SK-N-SH treated with all-trans-retinoic acid at 6 μM for 48 hours (cell line): ENCODE measurements at regions not wholly inside any gene's neighbourhood (a gene's known extent, or its start where the extent isn't known, plus 50 kb on each side); places are given as distances from the start of the nearest gene placed in this dataset.

ENCODE experiments used
- ATAC-seq: fragments of 200-7000 bp; cut with Tn5 transposase; 3 replicates; pipeline ENCODE4 v1.9.1; 2020; ENCODE audit warnings: mild to moderate bottlenecking, moderate library complexity
- ARNTL ChIP-seq: fragments of 450-650 bp; formaldehyde crosslinking; IDR thresholded peaks from 2 replicates; pipeline ENCODE4 v1.5.0; 2020; ENCODE audit warnings: low read depth, mild to moderate bottlenecking, moderate library complexity, borderline replicate concordance
- BACH2 ChIP-seq: fragments of 250-450 bp; sonication (Bioruptor Pico); IDR thresholded peaks from 2 replicates; pipeline ENCODE4 v1.9.0; 2021; ENCODE audit warnings: mild to moderate bottlenecking, borderline replicate concordance
- CREB5 ChIP-seq: fragments of 250-450 bp; sonication (Bioruptor Pico); IDR thresholded peaks from 2 replicates; pipeline ENCODE4 v1.5.1; 2020; ENCODE audit warnings: low read depth, mild to moderate bottlenecking, moderate library complexity
- CSDC2 ChIP-seq: fragments of 250-450 bp; sonication (Bioruptor Pico); IDR thresholded peaks from 2 replicates; pipeline ENCODE4 v1.5.0; 2020; ENCODE audit warnings: mild to moderate bottlenecking, moderate library complexity
- CSRNP3 ChIP-seq: fragments of 250-450 bp; sonication (Bioruptor Pico); IDR thresholded peaks from 2 replicates; pipeline ENCODE4 v1.5.1; 2021; ENCODE audit warnings: mild to moderate bottlenecking, moderate library complexity
- ESRRG ChIP-seq: fragments of 250-450 bp; sonication (Bioruptor Pico); IDR thresholded peaks from 2 replicates; pipeline ENCODE4 v1.6.1; 2021; ENCODE audit warnings: mild to moderate bottlenecking
- GLIS3 ChIP-seq: fragments of 250-450 bp; sonication (Bioruptor Pico); IDR thresholded peaks from 2 replicates; pipeline ENCODE4 v1.5.0; 2020; ENCODE audit warnings: mild to moderate bottlenecking, moderate library complexity
- ISL1 ChIP-seq: fragments of 250-450 bp; sonication (Bioruptor Pico); IDR thresholded peaks from 2 replicates; pipeline ENCODE4 v2.1.2; 2022; ENCODE audit warnings: mild to moderate bottlenecking, moderate library complexity
- OSR1 ChIP-seq: fragments of 250-450 bp; sonication (Bioruptor Pico); IDR thresholded peaks from 2 replicates; pipeline ENCODE4 v1.8.0; 2022; ENCODE audit warnings: moderate library complexity, mild to moderate bottlenecking, inconsistent platforms
- PATZ1 ChIP-seq: fragments of 250-450 bp; sonication (Bioruptor Pico); IDR thresholded peaks from 2 replicates; pipeline ENCODE4 v1.8.0; 2020; ENCODE audit warnings: mild to moderate bottlenecking, moderate library complexity, borderline replicate concordance
- POU6F1 ChIP-seq: fragments of 250-450 bp; sonication (Bioruptor Pico); IDR thresholded peaks from 2 replicates; pipeline ENCODE4 v1.8.0; 2021; ENCODE audit warnings: low read depth, mild to moderate bottlenecking, moderate library complexity, borderline replicate concordance
- PPARA ChIP-seq: fragments of 250-450 bp; sonication (Bioruptor Pico); IDR thresholded peaks from 2 replicates; pipeline ENCODE4 v1.5.0; 2020; ENCODE audit warnings: mild to moderate bottlenecking, borderline replicate concordance
- RARB ChIP-seq: fragments of 250-450 bp; sonication (Bioruptor Pico); IDR thresholded peaks from 2 replicates; pipeline ENCODE4 v1.8.0; 2021; ENCODE audit warnings: mild to moderate bottlenecking, moderate library complexity
- SNAI2 ChIP-seq: fragments of 250-450 bp; sonication (Bioruptor Pico); IDR thresholded peaks from 2 replicates; pipeline ENCODE4 v1.5.0; 2020; ENCODE audit warnings: mild to moderate bottlenecking, moderate library complexity
- TCF4 ChIP-seq: fragments of 250-450 bp; sonication (Bioruptor Pico); IDR thresholded peaks from 2 replicates; pipeline ENCODE4 v1.8.0; 2021; ENCODE audit warnings: mild to moderate bottlenecking, moderate library complexity, borderline replicate concordance
- TOX ChIP-seq: fragments of 250-450 bp; sonication (Bioruptor Pico); IDR thresholded peaks from 2 replicates; pipeline ENCODE4 v1.8.0; 2021; ENCODE audit warnings: mild to moderate bottlenecking, moderate library complexity, borderline replicate concordance
- TSHZ2 ChIP-seq: fragments of 250-450 bp; sonication (Bioruptor Pico); IDR thresholded peaks from 2 replicates; pipeline ENCODE4 v1.5.0; 2020; ENCODE audit warnings: mild to moderate bottlenecking, moderate library complexity
- ZC3H10 ChIP-seq: fragments of 250-450 bp; sonication (Bioruptor Pico); IDR thresholded peaks from 2 replicates; pipeline ENCODE4 v1.5.1; 2021; ENCODE audit warnings: mild to moderate bottlenecking, moderate library complexity
- ZFP3 ChIP-seq: fragments of 250-450 bp; sonication (Bioruptor Pico); IDR thresholded peaks from 2 replicates; pipeline ENCODE4 v1.5.0; 2020; ENCODE audit warnings: mild to moderate bottlenecking, moderate library complexity
- ZFP30 ChIP-seq: fragments of 450-650 bp; formaldehyde crosslinking; IDR thresholded peaks from 2 replicates; pipeline ENCODE4 v1.5.0; 2022; ENCODE audit warnings: mild to moderate bottlenecking, moderate library complexity
- ZNF565 ChIP-seq: fragments of 450-650 bp; formaldehyde crosslinking; conservative IDR thresholded peaks from 2 replicates; pipeline ENCODE4 v1.5.0; 2020; ENCODE audit warnings: low read depth, mild to moderate bottlenecking, moderate library complexity
- ZNF70 ChIP-seq: fragments of 450-650 bp; formaldehyde crosslinking; IDR thresholded peaks from 2 replicates; pipeline ENCODE4 v1.5.0; 2020; ENCODE audit warnings: mild to moderate bottlenecking, moderate library complexity
- ZNF8 ChIP-seq: fragments of 450-650 bp; formaldehyde crosslinking; IDR thresholded peaks from 2 replicates; pipeline ENCODE4 v1.5.0; 2020; ENCODE audit warnings: mild to moderate bottlenecking, moderate library complexity

GRCh38 chr2:121877366-121877765, 121.9 kb downstream of the TSN start:
- TF ChIP-seq RARB (CRISPR knock-in tag): no peak
- TF ChIP-seq PPARA: no peak
- no peak for ATAC-seq

- ATAC-seq: no peak
- TF ChIP-seq ZNF8 (CRISPR knock-in tag) (no peak), ESRRG (no peak), ZNF565 (CRISPR knock-in tag) (no peak), OSR1 (CRISPR knock-in tag) (no peak), ISL1 (CRISPR knock-in tag) (no peak), ZNF70 (CRISPR knock-in tag) (no peak), TCF4 (CRISPR knock-in tag) (no peak), CREB5 (no peak)
Measured at GRCh38 chr2:121880283-121880682, 124.8 kb downstream of the TSN start.

- no peak for TF ChIP-seq ZFP30 (CRISPR knock-in tag)
- no peak for TF ChIP-seq TSHZ2 (CRISPR knock-in tag)
- no peak for TF ChIP-seq PATZ1 (CRISPR knock-in tag)
- TF ChIP-seq BACH2 (CRISPR knock-in tag): no peak
- no peak for TF ChIP-seq ESRRG
- TF ChIP-seq ISL1 (CRISPR knock-in tag): no peak
- no peak for TF ChIP-seq SNAI2
- TF ChIP-seq ZFP3: no peak
- TF ChIP-seq CSDC2 (CRISPR knock-in tag): no peak
- no peak for TF ChIP-seq ZNF565 (CRISPR knock-in tag)
- no peak for TF ChIP-seq POU6F1 (CRISPR knock-in tag)
- no peak for TF ChIP-seq CSRNP3 (CRISPR knock-in tag)
- TF ChIP-seq GLIS3 (CRISPR knock-in tag): no peak
- no peak for TF ChIP-seq TCF4 (CRISPR knock-in tag)
- TF ChIP-seq TOX (CRISPR knock-in tag): no peak
- no peak for TF ChIP-seq ARNTL
- TF ChIP-seq ZC3H10 (CRISPR knock-in tag): no peak
- TF ChIP-seq CREB5: no peak
- ATAC-seq: no peak
Measured at GRCh38 chr2:121881038-121881437, 125.6 kb downstream of the TSN start.
